AG04450 (cell line): ENCODE measurements at regions not wholly inside any gene's neighbourhood (a gene's known extent, or its start where the extent isn't known, plus 50 kb on each side); places are given as distances from the start of the nearest gene placed in this dataset.

Experiments used
- CTCF ChIA-PET: fragments of 300-600, 350-600 bp; formaldehyde crosslinking; extraction: SDS; loops from one replicate; lab custom pipeline; 2022; ENCODE audit warnings: antibody characterized with exemption, inconsistent platforms; lab: Charles Lee
- POLR2A ChIA-PET: fragments of 350-600 bp; formaldehyde crosslinking; extraction: SDS; loops from one replicate; lab custom pipeline; 2021; ENCODE audit warnings: antibody characterized with exemption, inconsistent platforms; lab: Yijun Ruan, JAX
- DNase-seq: peaks from one replicate; pipeline ENCODE4 v3.0.0-alpha.2; 2011; ENCODE audit warnings: low read depth, low spot score
- H3K27ac ChIP-seq: one replicate; pipeline ENCODE4 v1.5.1; 2012; ENCODE audit warnings: low read depth, low read length, control low read depth
- H3K27me3 ChIP-seq: one replicate; pipeline ENCODE4 v1.6.0; 2012; ENCODE audit warnings: low read length; ENCODE audit not compliant: control insufficient read depth, insufficient read depth
- H3K4me3 ChIP-seq: 2 replicates; pipeline ENCODE4 v1.5.1; 2011; ENCODE audit warnings: mild to moderate bottlenecking, low read depth, low read length, control low read depth
- H3K9me3 ChIP-seq: 2 replicates; pipeline ENCODE4 v1.5.1; 2012; ENCODE audit warnings: low read length; ENCODE audit not compliant: control insufficient read depth, insufficient read depth
- TF ChIP-seq, protein P1 (sequence below): IDR thresholded peaks from 2 replicates; pipeline ENCODE4 v1.5.1; 2011; ENCODE audit warnings: low read depth, low read length, control low read depth, inconsistent platforms

- ChIA-PET CTCF (no interaction called here), POLR2A (no interaction called here)
- no peak overlapping the region for H3K27ac ChIP-seq
- no peak overlapping the region for H3K4me3 ChIP-seq
- peaks cover 89% of the 10 kb centered on the region for H3K9me3 ChIP-seq
- H3K27me3 ChIP-seq: no peaks in the 10 kb centered on the region
- TF ChIP-seq, protein P1, sequence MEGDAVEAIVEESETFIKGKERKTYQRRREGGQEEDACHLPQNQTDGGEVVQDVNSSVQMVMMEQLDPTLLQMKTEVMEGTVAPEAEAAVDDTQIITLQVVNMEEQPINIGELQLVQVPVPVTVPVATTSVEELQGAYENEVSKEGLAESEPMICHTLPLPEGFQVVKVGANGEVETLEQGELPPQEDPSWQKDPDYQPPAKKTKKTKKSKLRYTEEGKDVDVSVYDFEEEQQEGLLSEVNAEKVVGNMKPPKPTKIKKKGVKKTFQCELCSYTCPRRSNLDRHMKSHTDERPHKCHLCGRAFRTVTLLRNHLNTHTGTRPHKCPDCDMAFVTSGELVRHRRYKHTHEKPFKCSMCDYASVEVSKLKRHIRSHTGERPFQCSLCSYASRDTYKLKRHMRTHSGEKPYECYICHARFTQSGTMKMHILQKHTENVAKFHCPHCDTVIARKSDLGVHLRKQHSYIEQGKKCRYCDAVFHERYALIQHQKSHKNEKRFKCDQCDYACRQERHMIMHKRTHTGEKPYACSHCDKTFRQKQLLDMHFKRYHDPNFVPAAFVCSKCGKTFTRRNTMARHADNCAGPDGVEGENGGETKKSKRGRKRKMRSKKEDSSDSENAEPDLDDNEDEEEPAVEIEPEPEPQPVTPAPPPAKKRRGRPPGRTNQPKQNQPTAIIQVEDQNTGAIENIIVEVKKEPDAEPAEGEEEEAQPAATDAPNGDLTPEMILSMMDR: no peak
- DNase-seq: no peak
Measured at GRCh38 chr22:49197505-49197904, 630.2 kb downstream of the BRD1 start.

DNA sequence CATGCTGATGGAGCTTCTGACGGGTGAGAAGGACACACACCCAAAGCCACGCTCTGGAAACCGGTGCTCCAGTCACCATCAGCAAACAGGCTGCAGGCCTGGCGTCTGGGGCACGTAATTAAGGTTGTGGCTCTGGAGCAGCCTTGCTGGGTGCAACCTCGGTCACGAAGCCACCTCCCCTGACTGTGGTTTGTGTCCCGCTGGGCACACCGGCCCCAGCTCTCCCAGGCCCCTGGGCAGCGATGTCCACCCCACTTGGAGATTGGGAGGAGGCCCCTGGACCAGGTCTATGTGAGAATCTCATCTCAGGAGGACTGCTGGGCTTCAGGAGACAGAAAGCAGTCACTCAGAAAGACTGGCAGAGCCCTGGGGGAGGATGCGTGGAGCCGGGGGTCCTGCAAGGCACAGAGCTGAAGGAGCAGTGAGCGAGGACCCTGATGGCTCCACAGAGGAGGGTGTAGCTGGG lies 631.6 kb downstream of the BRD1 start:
- peaks cover 89% of the 10 kb centered on the region for H3K9me3 ChIP-seq
- POLR2A ChIA-PET: no interaction called here
- TF ChIP-seq, protein P1: no peak
- no peaks in the 10 kb centered on the region for H3K27me3 ChIP-seq
- no peak overlapping the region for H3K4me3 ChIP-seq
- H3K27ac ChIP-seq: no peak overlapping the region
- CTCF ChIA-PET: no interaction called here
- no peak for DNase-seq

DNA sequence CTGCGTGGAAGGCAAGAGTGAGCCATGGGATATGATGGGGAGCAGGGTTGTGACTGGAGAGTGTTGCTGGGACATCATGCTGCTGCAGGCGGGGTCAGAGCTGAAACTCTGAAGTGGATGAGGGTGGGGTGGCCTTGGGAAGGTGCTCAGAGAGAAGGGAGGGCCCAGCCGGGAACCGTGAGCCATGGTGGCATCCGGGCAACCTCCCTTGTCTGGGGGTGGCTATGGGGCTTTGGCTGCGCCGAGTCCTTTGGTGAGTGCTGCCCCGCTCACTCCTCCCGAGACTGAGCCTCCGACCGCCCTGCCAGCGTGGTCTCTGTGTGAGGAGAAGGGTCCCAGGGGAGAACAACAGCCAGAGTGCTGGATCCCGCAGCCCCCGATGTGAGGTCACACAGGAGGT lies 632.0 kb downstream of the BRD1 start:
- DNase-seq: no peak
- Histone ChIP-seq H3K9me3 (peaks cover 91% of the 10 kb centered on the region), H3K27ac (no peak overlapping the region), H3K4me3 (no peak overlapping the region), H3K27me3 (no peaks in the 10 kb centered on the region)
- TF ChIP-seq, protein P1: no peak
- ChIA-PET POLR2A (no interaction called here), CTCF (no interaction called here)

GRCh38 chr22:49193901-49194465 lies 633.7 kb downstream of the BRD1 start:
- TF ChIP-seq, protein P1: no peak
- CTCF ChIA-PET: no interaction called here
- H3K27ac ChIP-seq: no peak overlapping the region
- H3K4me3 ChIP-seq: no peak overlapping the region
- no peaks in the 10 kb centered on the region for H3K27me3 ChIP-seq
- POLR2A ChIA-PET: no interaction called here
- peaks cover 97% of the 10 kb centered on the region for H3K9me3 ChIP-seq
- no peak for DNase-seq

DNA sequence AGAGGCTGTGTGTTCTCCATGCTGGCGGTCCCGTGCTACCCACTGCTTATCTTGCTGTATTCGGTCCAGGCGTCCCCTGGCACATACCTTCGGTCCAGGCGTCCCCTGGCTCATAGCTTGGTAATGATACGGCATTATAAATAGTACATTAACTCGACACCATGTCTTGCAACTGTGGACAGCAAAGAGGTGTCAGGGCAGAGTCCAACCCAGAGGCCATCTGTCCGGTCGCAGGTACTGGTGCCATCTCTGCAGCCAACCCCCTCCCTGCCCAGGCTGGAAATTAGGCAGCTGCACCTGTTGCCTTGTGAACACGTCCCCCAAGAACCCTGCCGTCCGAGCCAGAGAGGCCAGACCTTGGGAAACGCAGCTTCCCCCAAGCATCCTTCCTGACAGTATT lies 634.3 kb downstream of the BRD1 start:
- Histone ChIP-seq H3K27me3 (no peaks in the 10 kb centered on the region), H3K9me3 (peaks cover 97% of the 10 kb centered on the region), H3K4me3 (no peak overlapping the region), H3K27ac (no peak overlapping the region)
- DNase-seq: no peak
- TF ChIP-seq, protein P1: no peak
- ChIA-PET POLR2A (no interaction called here), CTCF (no interaction called here)
